Sigmoid colon (tissue), 4 donors: ENCODE measurements at regions not wholly inside any gene's neighbourhood (a gene's known extent, or its start where the extent isn't known, plus 50 kb on each side); places are given as distances from the start of the nearest gene placed in this dataset.

Experiments
- POLR2A ChIP-seq, 2 donors: fragments of 450-650 bp; IDR thresholded peaks; one replicate each; pipeline ENCODE4 v1.6.1; 2016; ENCODE audit warnings: antibody characterized with exemption in 2 of 2, mild to moderate bottlenecking in 2 of 2, moderate library complexity in 2 of 2
- POLR2AphosphoS5 ChIP-seq, 4 donors: sonication (generic); formaldehyde crosslinking; IDR thresholded peaks; one replicate each; pipeline ENCODE4 v1.6.1; 2017; ENCODE audit warnings: antibody characterized with exemption in 4 of 4
- TF ChIP-seq, protein P1 (sequence below), 4 experiments: fragments of 450-650 bp in 3 of 4; fragments of 200-600 bp in 1 of 4; IDR thresholded peaks; one replicate each; pipeline ENCODE4 v1.5.1; 2016 to 2019; ENCODE audit warnings: antibody characterized with exemption in 4 of 4, mild to moderate bottlenecking in 3 of 4, moderate library complexity in 2 of 4

DNA sequence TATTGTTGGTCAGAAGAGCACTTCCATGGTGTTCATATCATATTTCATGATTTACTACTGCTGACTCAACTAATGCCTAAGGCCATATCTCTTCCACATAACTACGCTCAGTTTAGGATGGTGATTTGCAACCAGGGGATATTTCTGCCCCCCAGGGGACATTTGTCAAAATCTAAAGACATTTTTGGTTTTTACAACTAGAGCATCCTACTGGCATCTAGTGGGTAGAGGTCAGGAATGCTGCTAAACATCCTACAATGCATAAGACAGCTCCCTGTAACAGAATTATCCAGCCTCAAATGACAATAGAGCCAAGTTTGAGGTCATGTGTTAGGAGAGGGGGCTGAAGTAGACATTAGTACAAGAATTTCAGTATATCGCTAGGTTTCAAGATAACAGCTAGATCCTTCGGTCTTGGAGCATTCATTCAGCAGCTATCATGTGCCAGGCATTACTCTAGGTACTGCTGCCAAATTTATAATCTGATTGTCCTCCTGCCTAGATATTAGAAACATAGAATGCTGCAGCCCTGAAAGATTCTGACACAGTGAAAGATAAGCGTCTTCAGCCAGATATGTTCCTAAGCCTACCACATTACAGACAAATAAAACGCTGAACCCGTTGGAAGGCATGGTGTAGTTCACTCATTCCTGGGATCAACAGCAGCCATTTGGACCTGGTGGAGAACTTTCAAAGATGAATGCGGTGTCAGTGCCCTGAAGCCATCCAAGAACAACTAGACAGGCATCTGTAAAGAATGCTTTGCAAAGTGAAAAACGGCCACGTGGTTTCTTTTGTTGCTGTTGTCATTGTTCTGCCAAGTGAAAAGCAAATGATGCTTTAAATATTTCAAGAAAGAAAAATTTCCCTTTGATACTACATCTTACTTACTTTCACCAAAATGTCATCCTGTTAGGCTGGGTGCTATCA is 55.5 kb upstream of the FST start:
- TF ChIP-seq, protein P1, sequence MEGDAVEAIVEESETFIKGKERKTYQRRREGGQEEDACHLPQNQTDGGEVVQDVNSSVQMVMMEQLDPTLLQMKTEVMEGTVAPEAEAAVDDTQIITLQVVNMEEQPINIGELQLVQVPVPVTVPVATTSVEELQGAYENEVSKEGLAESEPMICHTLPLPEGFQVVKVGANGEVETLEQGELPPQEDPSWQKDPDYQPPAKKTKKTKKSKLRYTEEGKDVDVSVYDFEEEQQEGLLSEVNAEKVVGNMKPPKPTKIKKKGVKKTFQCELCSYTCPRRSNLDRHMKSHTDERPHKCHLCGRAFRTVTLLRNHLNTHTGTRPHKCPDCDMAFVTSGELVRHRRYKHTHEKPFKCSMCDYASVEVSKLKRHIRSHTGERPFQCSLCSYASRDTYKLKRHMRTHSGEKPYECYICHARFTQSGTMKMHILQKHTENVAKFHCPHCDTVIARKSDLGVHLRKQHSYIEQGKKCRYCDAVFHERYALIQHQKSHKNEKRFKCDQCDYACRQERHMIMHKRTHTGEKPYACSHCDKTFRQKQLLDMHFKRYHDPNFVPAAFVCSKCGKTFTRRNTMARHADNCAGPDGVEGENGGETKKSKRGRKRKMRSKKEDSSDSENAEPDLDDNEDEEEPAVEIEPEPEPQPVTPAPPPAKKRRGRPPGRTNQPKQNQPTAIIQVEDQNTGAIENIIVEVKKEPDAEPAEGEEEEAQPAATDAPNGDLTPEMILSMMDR (IDR thresholded peaks at IDR 0.05): no peak
- TF ChIP-seq POLR2AphosphoS5 (IDR thresholded peaks at IDR 0.05) (no peak), POLR2A (IDR thresholded peaks at IDR 0.05) (no peak)
